ENCODE measurements at regions not wholly inside any gene's neighbourhood (a gene's known extent, or its start where the extent isn't known, plus 50 kb on each side); places are given as distances from the start of the nearest gene placed in this dataset.

- TF ChIP-seq, protein P1, sequence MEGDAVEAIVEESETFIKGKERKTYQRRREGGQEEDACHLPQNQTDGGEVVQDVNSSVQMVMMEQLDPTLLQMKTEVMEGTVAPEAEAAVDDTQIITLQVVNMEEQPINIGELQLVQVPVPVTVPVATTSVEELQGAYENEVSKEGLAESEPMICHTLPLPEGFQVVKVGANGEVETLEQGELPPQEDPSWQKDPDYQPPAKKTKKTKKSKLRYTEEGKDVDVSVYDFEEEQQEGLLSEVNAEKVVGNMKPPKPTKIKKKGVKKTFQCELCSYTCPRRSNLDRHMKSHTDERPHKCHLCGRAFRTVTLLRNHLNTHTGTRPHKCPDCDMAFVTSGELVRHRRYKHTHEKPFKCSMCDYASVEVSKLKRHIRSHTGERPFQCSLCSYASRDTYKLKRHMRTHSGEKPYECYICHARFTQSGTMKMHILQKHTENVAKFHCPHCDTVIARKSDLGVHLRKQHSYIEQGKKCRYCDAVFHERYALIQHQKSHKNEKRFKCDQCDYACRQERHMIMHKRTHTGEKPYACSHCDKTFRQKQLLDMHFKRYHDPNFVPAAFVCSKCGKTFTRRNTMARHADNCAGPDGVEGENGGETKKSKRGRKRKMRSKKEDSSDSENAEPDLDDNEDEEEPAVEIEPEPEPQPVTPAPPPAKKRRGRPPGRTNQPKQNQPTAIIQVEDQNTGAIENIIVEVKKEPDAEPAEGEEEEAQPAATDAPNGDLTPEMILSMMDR (IDR thresholded peaks at IDR 0.05) = no peak
- TF ChIP-seq POLR2A (IDR thresholded peaks at IDR 0.05) = no peak
Measured at GRCh38 chr2:128786316-128786715, 467.6 kb upstream of the HS6ST1 start.

Measured in lower leg skin (tissue), 3 donors.